PC-3 (cell line): ENCODE measurements at regions not wholly inside any gene's neighbourhood (a gene's known extent, or its start where the extent isn't known, plus 50 kb on each side); places are given as distances from the start of the nearest gene placed in this dataset.
"Not testable (repeated sequence)": the region's sequence is repeated elsewhere in the genome, so short reads cannot be mapped to it uniquely, and the experiment has no call there.

ENCODE experiments used
- ATAC-seq: fragments of 200-7000 bp; cut with Tn5 transposase; 2 replicates; pipeline ENCODE4 v1.9.1; 2020; ENCODE audit warnings: mild to moderate bottlenecking, moderate library complexity
- BruUV-seq: library from RNA; stranded (reverse); fragments of 400-500 nt; replicated peaks from 2 replicates; lab custom pipeline; 2021; lab: Mats Ljungman, UMichigan
- CTCF ChIA-PET: fragments of 300-600 bp; sonication (Branson Sonifier 250); formaldehyde crosslinking; loops from one replicate; lab custom pipeline; 2022; ENCODE audit warnings: antibody characterized with exemption; lab: Charles Lee
- POLR2A ChIA-PET: fragments of 300-600 bp; sonication (Branson Sonifier 250); formaldehyde crosslinking; loops from one replicate; lab custom pipeline; 2022; ENCODE audit warnings: antibody characterized with exemption; ENCODE audit not compliant: unreplicated experiment; lab: Charles Lee
- DNase-seq: peaks from one replicate; pipeline ENCODE4 v3.0.0-alpha.2; 2015
- H2AFZ ChIP-seq: fragments of 300-600 bp; sonication (generic); 2 replicates; pipeline ENCODE4 v1.6.0; 2016; ENCODE audit warnings: antibody characterized with exemption, low read length
- H3F3A ChIP-seq: fragments of 300-600 bp; sonication (generic); one replicate; pipeline ENCODE4 v1.6.0; 2017; ENCODE audit warnings: antibody characterized with exemption, low read length, control low read depth, mild to moderate bottlenecking; ENCODE audit not compliant: unreplicated experiment
- H3K27ac ChIP-seq: fragments of 300-600 bp; sonication (generic); 2 replicates; pipeline ENCODE4 v1.5.1; 2016; ENCODE audit warnings: mild to moderate bottlenecking, low read length
- H3K27me3 ChIP-seq: fragments of 300-600 bp; sonication (generic); 2 replicates; pipeline ENCODE4 v1.6.1; 2016; ENCODE audit warnings: low read length, mixed read lengths
- H3K36me3 ChIP-seq: fragments of 300-600 bp; sonication (generic); 2 replicates; pipeline ENCODE4 v1.6.1; 2016; ENCODE audit warnings: low read depth, mixed run types, low read length, mixed read lengths
- H3K4me1 ChIP-seq: fragments of 300-600 bp; sonication (generic); 2 replicates; pipeline ENCODE4 v1.5.1; 2016; ENCODE audit warnings: low read length; ENCODE audit not compliant: insufficient read depth
- H3K4me2 ChIP-seq: fragments of 300-600 bp; sonication (generic); 2 replicates; pipeline ENCODE4 v1.6.0; 2016; ENCODE audit warnings: low read length
- H3K4me3 ChIP-seq: fragments of 300-600 bp; sonication (generic); 2 replicates; pipeline ENCODE4 v1.5.1; 2016; ENCODE audit warnings: mild to moderate bottlenecking, low read length, mixed read lengths
- H3K79me2 ChIP-seq: fragments of 300-600 bp; sonication (generic); 2 replicates; pipeline ENCODE4 v1.6.1; 2017; ENCODE audit warnings: low read length, mixed read lengths
- H3K9ac ChIP-seq: fragments of 300-600 bp; sonication (generic); 2 replicates; pipeline ENCODE4 v1.6.0; 2016; ENCODE audit warnings: mild to moderate bottlenecking, low read length
- H3K9me2 ChIP-seq: fragments of 300-600 bp; sonication (generic); replicated peaks from 2 replicates; pipeline ENCODE4 v1.6.1; 2016; ENCODE audit warnings: mixed run types, low read length, mixed read lengths
- H3K9me3 ChIP-seq: fragments of 300-600 bp; sonication (generic); 2 replicates; pipeline ENCODE4 v1.6.1; 2016; ENCODE audit warnings: low read length, mixed read lengths
- H4K20me1 ChIP-seq: fragments of 300-600 bp; sonication (generic); 2 replicates; pipeline ENCODE4 v1.6.1; 2016; ENCODE audit warnings: low read length, mixed read lengths
- CTCF ChIP-seq: fragments of 300-600 bp; sonication (generic); conservative IDR thresholded peaks from 2 replicates; pipeline ENCODE4 v1.5.1; 2017; ENCODE audit warnings: antibody characterized with exemption, low read depth, mild to moderate bottlenecking, low read length
- EZH2 ChIP-seq: fragments of 300-600 bp; sonication (generic); IDR thresholded peaks from one replicate; pipeline ENCODE4 v1.6.1; 2017; ENCODE audit warnings: antibody characterized with exemption, mild to moderate bottlenecking, low read length; ENCODE audit not compliant: unreplicated experiment
- EZH2phosphoT487 ChIP-seq: fragments of 300-600 bp; sonication (generic); IDR thresholded peaks from 2 replicates; pipeline ENCODE4 v1.6.1; 2018; ENCODE audit warnings: mild to moderate bottlenecking, antibody characterized with exemption, low read length, borderline replicate concordance
- intact Hi-C: fragments of 100-400 bp; cut with micrococcal nuclease; formaldehyde crosslinking; loops from 2 replicates; pipeline ENCODE4 v1.9.0; 2023

- Histone ChIP-seq H3K27me3 (no peaks in the 10 kb centered on the region), H3K4me3 (no peak overlapping the region), H3K9me3 (no peaks in the 10 kb centered on the region), H3K4me2 (no peak overlapping the region), H3K36me3 (no peaks in the 10 kb centered on the region), H3K4me1 (no peaks in the 10 kb centered on the region), H3F3A (no peaks in the 10 kb centered on the region), H2AFZ (no peak overlapping the region), H3K9ac (no peak overlapping the region), H3K27ac (no peak overlapping the region), H3K79me2 (no peaks in the 10 kb centered on the region), H3K9me2 (no peaks in the 10 kb centered on the region), H4K20me1 (no peaks in the 10 kb centered on the region)
- DNase-seq (no peak), ATAC-seq (no peak)
- intact Hi-C loops, result no loop called here
- POLR2A ChIA-PET, result no interaction called here
- CTCF ChIA-PET, result no interaction called here
- BruUV-seq, result no TSS peak
- TF ChIP-seq CTCF (no peak), EZH2phosphoT487 (no peak), EZH2 (no peak)
Measured at GRCh38 chr9:115416299-115416698, 298.3 kb upstream of the TNC start.

GRCh38 chr9:115418181-115418580 is 300.2 kb upstream of the TNC start:
- POLR2A ChIA-PET, H2AFZ ChIP-seq, H3K4me3 ChIP-seq, ATAC-seq, H3K36me3 ChIP-seq, BruUV-seq, H3K27me3 ChIP-seq, H3F3A ChIP-seq, intact Hi-C loops, H3K9me2 ChIP-seq, H3K27ac ChIP-seq, DNase-seq, CTCF ChIA-PET, H3K79me2 ChIP-seq, H3K9me3 ChIP-seq, H3K4me1 ChIP-seq, H3K9ac ChIP-seq, H3K4me2 ChIP-seq, H4K20me1 ChIP-seq: not testable (repeated sequence)

- no TSS peak for BruUV-seq
- Histone ChIP-seq H3K4me2 (no peak overlapping the region), H3K27ac (no peak overlapping the region), H3F3A (no peaks in the 10 kb centered on the region), H3K9me2 (no peaks in the 10 kb centered on the region), H3K9ac (no peak overlapping the region), H3K4me3 (no peak overlapping the region), H3K79me2 (no peaks in the 10 kb centered on the region), H2AFZ (no peak overlapping the region), H3K9me3 (no peaks in the 10 kb centered on the region), H3K27me3 (no peaks in the 10 kb centered on the region), H3K36me3 (no peaks in the 10 kb centered on the region), H3K4me1 (no peaks in the 10 kb centered on the region), H4K20me1 (no peaks in the 10 kb centered on the region)
- no peak for ATAC-seq
- ChIA-PET CTCF (no interaction called here), POLR2A (no interaction called here)
- DNase-seq, result no peak
- TF ChIP-seq EZH2phosphoT487, result no peak
- TF ChIP-seq CTCF, result no peak
- no peak for TF ChIP-seq EZH2
- intact Hi-C loops, result no loop called here
Measured at GRCh38 chr9:115422932-115423440, 305.0 kb upstream of the TNC start.
